Fibroblast of lung (primary cell): ENCODE measurements at regions not wholly inside any gene's neighbourhood (a gene's known extent, or its start where the extent isn't known, plus 50 kb on each side); places are given as distances from the start of the nearest gene placed in this dataset.

ENCODE experiments used
- EZH2 ChIP-seq: IDR thresholded peaks from 2 replicates; pipeline ENCODE4 v1.5.1; 2012; ENCODE audit warnings: low read length, control low read depth, mild to moderate bottlenecking; ENCODE audit errors: missing control alignments
- TF ChIP-seq, protein P1 (sequence below), 2 donors: IDR thresholded peaks in 1 of 2; conservative IDR thresholded peaks in 1 of 2; 1 replicate in 1 of 2; 2 replicates in 1 of 2; pipeline ENCODE4 v1.5.1; 2011 to 2012; ENCODE audit warnings: low read length in 2 of 2, control low read depth in 1 of 2, inconsistent platforms in 1 of 2, low read depth in 1 of 2, mild to moderate bottlenecking in 1 of 2

DNA sequence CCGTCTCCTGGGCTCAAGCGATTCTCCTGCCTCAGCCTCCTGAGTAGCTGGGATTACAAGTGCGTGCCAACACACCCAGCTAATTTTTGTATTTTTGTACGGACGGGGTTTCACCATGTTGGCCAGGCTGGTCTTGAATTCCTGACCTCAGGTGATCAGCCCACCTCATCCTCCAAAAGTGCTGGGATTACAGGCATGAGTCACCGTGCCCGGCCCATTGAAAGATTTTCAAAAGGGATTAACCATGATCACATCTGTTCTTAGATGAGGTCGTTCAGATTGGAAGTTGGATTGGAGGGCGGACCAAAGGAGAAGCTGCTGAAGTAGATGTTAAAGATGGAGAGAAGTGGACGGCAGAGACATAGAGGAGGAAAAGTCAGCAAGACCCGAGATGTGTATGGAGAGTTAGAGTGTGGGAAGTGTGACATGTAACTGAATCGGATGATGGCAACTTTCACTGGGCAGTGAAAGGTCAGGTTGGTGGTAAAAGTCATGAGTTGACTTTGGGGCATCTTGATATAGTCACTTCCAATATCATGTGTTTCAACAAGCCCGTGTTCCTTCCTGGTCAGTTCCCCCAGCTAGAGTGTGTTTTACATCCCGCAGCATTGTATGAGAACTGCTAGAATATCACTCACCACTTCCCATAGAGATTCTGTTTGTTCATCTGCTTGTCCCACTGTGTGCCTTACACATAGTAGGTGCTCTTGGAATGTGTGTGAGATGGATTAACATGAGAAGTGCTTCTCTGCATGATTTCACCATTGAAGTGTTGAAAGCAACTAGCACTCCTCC is 54.4 kb upstream of the TINAGL1 start:
- TF ChIP-seq, protein P1, sequence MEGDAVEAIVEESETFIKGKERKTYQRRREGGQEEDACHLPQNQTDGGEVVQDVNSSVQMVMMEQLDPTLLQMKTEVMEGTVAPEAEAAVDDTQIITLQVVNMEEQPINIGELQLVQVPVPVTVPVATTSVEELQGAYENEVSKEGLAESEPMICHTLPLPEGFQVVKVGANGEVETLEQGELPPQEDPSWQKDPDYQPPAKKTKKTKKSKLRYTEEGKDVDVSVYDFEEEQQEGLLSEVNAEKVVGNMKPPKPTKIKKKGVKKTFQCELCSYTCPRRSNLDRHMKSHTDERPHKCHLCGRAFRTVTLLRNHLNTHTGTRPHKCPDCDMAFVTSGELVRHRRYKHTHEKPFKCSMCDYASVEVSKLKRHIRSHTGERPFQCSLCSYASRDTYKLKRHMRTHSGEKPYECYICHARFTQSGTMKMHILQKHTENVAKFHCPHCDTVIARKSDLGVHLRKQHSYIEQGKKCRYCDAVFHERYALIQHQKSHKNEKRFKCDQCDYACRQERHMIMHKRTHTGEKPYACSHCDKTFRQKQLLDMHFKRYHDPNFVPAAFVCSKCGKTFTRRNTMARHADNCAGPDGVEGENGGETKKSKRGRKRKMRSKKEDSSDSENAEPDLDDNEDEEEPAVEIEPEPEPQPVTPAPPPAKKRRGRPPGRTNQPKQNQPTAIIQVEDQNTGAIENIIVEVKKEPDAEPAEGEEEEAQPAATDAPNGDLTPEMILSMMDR (conservative IDR thresholded peaks at IDR 0.05 in 1 of 2, IDR thresholded peaks at IDR 0.05 in 1 of 2; ENCODE audit: low read depth in 1 of 2, low read length in 2 of 2), result no peak
- no peak for TF ChIP-seq EZH2
